Skeletal muscle tissue (tissue), 3 donors: ENCODE measurements at regions not wholly inside any gene's neighbourhood (a gene's known extent, or its start where the extent isn't known, plus 50 kb on each side); places are given as distances from the start of the nearest gene placed in this dataset.
"Not testable (repeated sequence)": the region's sequence is repeated elsewhere in the genome, so short reads cannot be mapped to it uniquely, and the experiment has no call there.

Experiments used
- H3K27ac ChIP-seq: one replicate; pipeline ENCODE4 v1.7.0; 2013; ENCODE audit warnings: mild to moderate bottlenecking, low read depth, low read length, inconsistent platforms
- H3K27me3 ChIP-seq, 3 donors: one replicate each; pipeline ENCODE4 v1.7.0; 2013; ENCODE audit warnings: low read length in 3 of 3; ENCODE audit not compliant: control insufficient read depth in 3 of 3, insufficient read depth in 3 of 3
- H3K36me3 ChIP-seq, 3 donors: one replicate each; pipeline ENCODE4 v1.7.0; 2013; ENCODE audit warnings: low read length in 3 of 3; ENCODE audit not compliant: control insufficient read depth in 3 of 3, insufficient read depth in 3 of 3
- H3K4me1 ChIP-seq, 3 donors: one replicate each; pipeline ENCODE4 v1.7.0; 2013; ENCODE audit warnings: low read length in 3 of 3, mild to moderate bottlenecking in 3 of 3; ENCODE audit not compliant: control insufficient read depth in 3 of 3, insufficient read depth in 3 of 3
- H3K4me3 ChIP-seq, 3 donors: one replicate each; pipeline ENCODE4 v1.7.0; 2013; ENCODE audit warnings: low read length in 3 of 3
- H3K9ac ChIP-seq, 3 donors: one replicate each; pipeline ENCODE4 v1.7.0; 2013; ENCODE audit warnings: low read length in 3 of 3, mild to moderate bottlenecking in 3 of 3, moderate library complexity in 2 of 3, low read depth in 1 of 3
- H3K9me3 ChIP-seq, 3 donors: one replicate each; pipeline ENCODE4 v1.7.0; 2013; ENCODE audit warnings: low read length in 3 of 3; ENCODE audit not compliant: control insufficient read depth in 3 of 3
- donor health status: Osteomylitis.

- no peaks in the 10 kb centered on the region for H3K4me1 ChIP-seq
- no peak overlapping the region for H3K4me3 ChIP-seq
- H3K27me3 ChIP-seq: peaks cover 0 to 3% (median 0%) of the 10 kb centered on the region in 3 donors
- no peak overlapping the region for H3K27ac ChIP-seq
- H3K9me3 ChIP-seq: peaks cover 0 to 2% (median 0%) of the 10 kb centered on the region in 3 donors
- H3K9ac ChIP-seq: no peak overlapping the region
- H3K36me3 ChIP-seq: no peaks in the 10 kb centered on the region
Measured at GRCh38 chr6:168822376-168822775, 381.4 kb downstream of the SMOC2 start.

GRCh38 chr6:168819546-168819945 lies 378.6 kb downstream of the SMOC2 start:
- Histone ChIP-seq H3K27me3 (no peaks in the 10 kb centered on the region), H3K4me3 (no peak overlapping the region), H3K4me1 (no peaks in the 10 kb centered on the region), H3K36me3 (no peaks in the 10 kb centered on the region), H3K27ac (no peak overlapping the region), H3K9ac (no peak overlapping the region), H3K9me3 (peaks cover 3 to 9% (median 4%) of the 10 kb centered on the region in 3 donors)

- H3K36me3 ChIP-seq: no peaks in the 10 kb centered on the region
- no peak overlapping the region for H3K9ac ChIP-seq
- no peaks in the 10 kb centered on the region for H3K4me1 ChIP-seq
- H3K4me3 ChIP-seq: no peak overlapping the region
- peaks cover 3 to 9% (median 4%) of the 10 kb centered on the region in 3 donors for H3K9me3 ChIP-seq
- H3K27ac ChIP-seq: no peak overlapping the region
- peaks cover 0 to 3% (median 0%) of the 10 kb centered on the region in 3 donors for H3K27me3 ChIP-seq
Measured at GRCh38 chr6:168817558-168818159, 376.7 kb downstream of the SMOC2 start.

GRCh38 chr6:168815229-168815628 lies 374.2 kb downstream of the SMOC2 start:
- no peaks in the 10 kb centered on the region for H3K36me3 ChIP-seq

GRCh38 chr6:168808232-168808631 lies 367.2 kb downstream of the SMOC2 start:
- Histone ChIP-seq H3K4me1 (no peaks in the 10 kb centered on the region), H3K27me3 (peaks cover 0 to 3% (median 0%) of the 10 kb centered on the region in 3 donors), H3K36me3 (no peaks in the 10 kb centered on the region), H3K9ac (no peak overlapping the region), H3K27ac (no peak overlapping the region), H3K9me3 (no peaks in the 10 kb centered on the region), H3K4me3 (no peak overlapping the region)

More at GRCh38 chr6:168815229-168815628, 374.2 kb downstream of the SMOC2 start:
- peaks cover 0 to 3% (median 0%) of the 10 kb centered on the region in 3 donors for H3K27me3 ChIP-seq
- no peak overlapping the region for H3K4me3 ChIP-seq
- H3K27ac ChIP-seq: no peak overlapping the region
- H3K4me1 ChIP-seq: no peaks in the 10 kb centered on the region
- peaks cover 3 to 9% (median 4%) of the 10 kb centered on the region in 3 donors for H3K9me3 ChIP-seq
- H3K9ac ChIP-seq: no peak overlapping the region

- peaks cover 0 to 13% (median 2%) of the 10 kb centered on the region in 3 donors for H3K27me3 ChIP-seq
- no peaks in the 10 kb centered on the region for H3K4me1 ChIP-seq
- H3K9me3 ChIP-seq: peaks cover 0 to 2% (median 0%) of the 10 kb centered on the region in 3 donors
- no peak overlapping the region for H3K4me3 ChIP-seq
- H3K36me3 ChIP-seq: no peaks in the 10 kb centered on the region
- H3K27ac ChIP-seq: no peak overlapping the region
- no peak overlapping the region for H3K9ac ChIP-seq
Measured at GRCh38 chr6:168804331-168804730, 363.3 kb downstream of the SMOC2 start.

- Histone ChIP-seq H3K4me3 (no peak overlapping the region), H3K9me3 (peaks cover 0 to 2% (median 0%) of the 10 kb centered on the region in 3 donors), H3K4me1 (no peaks in the 10 kb centered on the region), H3K27ac (no peak overlapping the region), H3K36me3 (no peaks in the 10 kb centered on the region), H3K27me3 (peaks cover 0 to 13% (median 2%) of the 10 kb centered on the region in 3 donors), H3K9ac (no peak overlapping the region)
Measured at GRCh38 chr6:168803874-168804273, 362.9 kb downstream of the SMOC2 start.

- Histone ChIP-seq H3K4me3 (no peak overlapping the region), H3K36me3 (no peaks in the 10 kb centered on the region), H3K27ac (no peak overlapping the region), H3K9me3 (peaks cover 0 to 4% (median 2%) of the 10 kb centered on the region in 3 donors), H3K4me1 (no peaks in the 10 kb centered on the region), H3K27me3 (peaks cover 0 to 25% (median 2%) of the 10 kb centered on the region in 3 donors), H3K9ac (no peak overlapping the region)
Measured at GRCh38 chr6:168799067-168799466, 358.1 kb downstream of the SMOC2 start.

- Histone ChIP-seq H3K36me3 (no peaks in the 10 kb centered on the region), H3K9me3 (peaks cover 0 to 4% (median 0%) of the 10 kb centered on the region in 3 donors), H3K27me3 (peaks cover 0 to 17% (median 2%) of the 10 kb centered on the region in 3 donors), H3K9ac (no peak overlapping the region), H3K27ac (no peak overlapping the region), H3K4me1 (no peaks in the 10 kb centered on the region), H3K4me3 (no peak overlapping the region)
Measured at GRCh38 chr6:168796106-168796505, 355.1 kb downstream of the SMOC2 start.

- not testable (repeated sequence) for H3K27ac ChIP-seq, H3K36me3 ChIP-seq, H3K4me1 ChIP-seq, H3K9me3 ChIP-seq, H3K4me3 ChIP-seq, H3K9ac ChIP-seq
- peaks cover 0 to 17% (median 2%) of the 10 kb centered on the region in 3 donors for H3K27me3 ChIP-seq
Measured at GRCh38 chr6:168795611-168796010, 354.6 kb downstream of the SMOC2 start.
